Suprapubic skin (tissue), 4 donors: ENCODE measurements at regions not wholly inside any gene's neighbourhood (a gene's known extent, or its start where the extent isn't known, plus 50 kb on each side); places are given as distances from the start of the nearest gene placed in this dataset.
"Not testable (repeated sequence)": the region's sequence is repeated elsewhere in the genome, so short reads cannot be mapped to it uniquely, and the experiment has no call there.

Source experiments
- DNase-seq, 2 donors: peaks; one replicate each; pipeline ENCODE4 v3.0.0-alpha.2; 2019; ENCODE audit warnings: low spot score in 2 of 2
- H3K27ac ChIP-seq: fragments of 200-600 bp; sonication (generic); one replicate; pipeline ENCODE4 v1.5.1; 2019
- H3K27me3 ChIP-seq: fragments of 200-600 bp; sonication (generic); one replicate; pipeline ENCODE4 v1.5.1; 2019
- H3K36me3 ChIP-seq: fragments of 200-600 bp; sonication (generic); one replicate; pipeline ENCODE4 v1.5.1; 2019
- H3K4me1 ChIP-seq: fragments of 200-600 bp; sonication (generic); one replicate; pipeline ENCODE4 v1.5.1; 2019
- H3K4me3 ChIP-seq: fragments of 200-600 bp; sonication (generic); one replicate; pipeline ENCODE4 v1.5.1; 2019; ENCODE audit warnings: mild to moderate bottlenecking
- H3K9me3 ChIP-seq: fragments of 200-600 bp; sonication (generic); one replicate; pipeline ENCODE4 v1.5.1; 2019
- CTCF ChIP-seq, 2 donors: fragments of 200-600 bp in 1 of 2; fragments of 450-650 bp in 1 of 2; sonication (generic) in 1 of 2; IDR thresholded peaks; one replicate each; pipeline ENCODE4 v1.5.1; 2016 to 2019; ENCODE audit warnings: antibody characterized with exemption in 2 of 2, mild to moderate bottlenecking in 1 of 2, moderate library complexity in 1 of 2
- EP300 ChIP-seq: sonication (generic); formaldehyde crosslinking; IDR thresholded peaks from one replicate; pipeline ENCODE4 v1.6.1; 2017; ENCODE audit warnings: antibody characterized with exemption
- POLR2A ChIP-seq, 2 donors: fragments of 450-650 bp; IDR thresholded peaks; one replicate each; pipeline ENCODE4 v1.6.1; 2017; ENCODE audit warnings: antibody characterized with exemption in 2 of 2, mild to moderate bottlenecking in 2 of 2, moderate library complexity in 2 of 2
- POLR2AphosphoS5 ChIP-seq, 3 donors: sonication (generic); formaldehyde crosslinking; IDR thresholded peaks; one replicate each; pipeline ENCODE4 v1.6.1; 2017; ENCODE audit warnings: antibody characterized with exemption in 3 of 3
- WGBS: methylation state at CpG from one replicate; pipeline ENCODE4 v1.1.5; 2018; 5-methylcytosine and 5-hydroxymethylcytosine counted together

GRCh38 chrX:122625821-122626220, 558.3 kb upstream of the GRIA3 start:
- DNase-seq = no peak
- Histone ChIP-seq H3K9me3 (no peaks in the 10 kb centered on the region), H3K27me3 (no peaks in the 10 kb centered on the region), H3K36me3 (no peaks in the 10 kb centered on the region), H3K4me1 (no peaks in the 10 kb centered on the region), H3K4me3 (no peak overlapping the region), H3K27ac (no peak overlapping the region)
- TF ChIP-seq POLR2A (IDR thresholded peaks at IDR 0.05) (no peak), CTCF (IDR thresholded peaks at IDR 0.05) (no peak)
- WGBS = 14% methylated on average over 3 of the region's 3 CpGs

GRCh38 chrX:122626871-122627270, 557.2 kb upstream of the GRIA3 start:
- no peak for TF ChIP-seq EP300
- TF ChIP-seq POLR2A (IDR thresholded peaks at IDR 0.05) = no peak
- TF ChIP-seq CTCF (IDR thresholded peaks at IDR 0.05) = no peak
- no peak for TF ChIP-seq POLR2AphosphoS5 (IDR thresholded peaks at IDR 0.05)
- DNase-seq = no peak
- 49% methylated on average over 1 of the region's 1 CpG for WGBS
- Histone ChIP-seq H3K27me3 (no peaks in the 10 kb centered on the region), H3K4me3 (no peak overlapping the region), H3K9me3 (no peaks in the 10 kb centered on the region), H3K27ac (no peak overlapping the region), H3K36me3 (no peaks in the 10 kb centered on the region), H3K4me1 (no peaks in the 10 kb centered on the region)

DNA sequence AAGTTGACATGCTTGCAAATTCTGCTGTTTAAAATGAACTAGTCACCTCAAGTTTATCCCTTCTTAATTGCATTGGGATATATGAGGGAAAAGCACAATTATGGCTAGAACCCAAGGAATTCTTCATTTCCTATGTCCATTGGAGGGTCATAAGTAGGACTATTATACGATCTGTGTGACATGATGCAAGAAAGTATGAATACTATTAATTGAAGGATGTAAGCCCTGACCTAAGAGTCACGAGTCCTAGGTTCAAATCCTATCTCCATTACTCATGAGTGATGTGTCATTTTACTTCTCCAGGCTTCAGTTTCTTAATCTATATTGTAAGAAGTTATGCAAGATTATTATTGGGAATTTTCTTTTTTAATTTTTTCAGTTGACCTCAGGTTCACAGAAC, 542.9 kb upstream of the GRIA3 start:
- no peak for DNase-seq
- no peak overlapping the region for H3K4me3 ChIP-seq
- whole genome bisulfite sequencing = 65% methylated on average over 2 of the region's 2 CpGs
- H3K36me3 ChIP-seq = no peaks in the 10 kb centered on the region
- no peaks in the 10 kb centered on the region for H3K9me3 ChIP-seq
- no peak for TF ChIP-seq POLR2AphosphoS5 (IDR thresholded peaks at IDR 0.05)
- TF ChIP-seq EP300 = no peak
- no peaks in the 10 kb centered on the region for H3K4me1 ChIP-seq
- no peak overlapping the region for H3K27ac ChIP-seq
- H3K27me3 ChIP-seq = no peaks in the 10 kb centered on the region

DNA sequence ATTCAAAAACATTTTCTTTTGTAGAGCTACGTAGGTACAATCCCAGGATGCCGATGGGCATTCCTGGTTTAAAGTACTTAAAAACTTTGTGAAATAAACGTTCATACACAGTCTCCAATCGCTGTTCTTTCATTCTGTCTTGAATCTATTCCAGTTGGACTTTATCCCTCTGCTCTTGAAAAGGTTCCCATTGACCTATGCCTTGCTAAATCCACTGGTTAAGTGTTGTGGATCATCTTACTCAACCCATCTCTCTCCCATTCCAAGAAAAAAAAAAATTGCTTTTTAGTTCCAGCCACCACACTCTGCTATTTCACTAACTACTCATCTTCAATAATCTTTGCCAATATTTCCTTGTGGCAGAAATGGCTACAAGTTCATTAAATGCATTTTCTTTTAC, 542.3 kb upstream of the GRIA3 start:
- Histone ChIP-seq H3K36me3 (no peaks in the 10 kb centered on the region), H3K9me3 (no peaks in the 10 kb centered on the region), H3K27me3 (no peaks in the 10 kb centered on the region), H3K4me3 (no peak overlapping the region), H3K4me1 (no peaks in the 10 kb centered on the region), H3K27ac (no peak overlapping the region)
- TF ChIP-seq EP300 = no peak
- no peak for TF ChIP-seq POLR2AphosphoS5 (IDR thresholded peaks at IDR 0.05)
- no peak for TF ChIP-seq POLR2A (IDR thresholded peaks at IDR 0.05)
- TF ChIP-seq CTCF (IDR thresholded peaks at IDR 0.05) = no peak
- WGBS = 64% methylated on average over 4 of the region's 4 CpGs
- DNase-seq = no peak

- not testable (repeated sequence) for DNase-seq, H3K27ac ChIP-seq
- 77% methylated on average over 8 of the region's 16 CpGs for WGBS
Observed at GRCh38 chrX:122655256-122655655, 528.8 kb upstream of the GRIA3 start.

DNA sequence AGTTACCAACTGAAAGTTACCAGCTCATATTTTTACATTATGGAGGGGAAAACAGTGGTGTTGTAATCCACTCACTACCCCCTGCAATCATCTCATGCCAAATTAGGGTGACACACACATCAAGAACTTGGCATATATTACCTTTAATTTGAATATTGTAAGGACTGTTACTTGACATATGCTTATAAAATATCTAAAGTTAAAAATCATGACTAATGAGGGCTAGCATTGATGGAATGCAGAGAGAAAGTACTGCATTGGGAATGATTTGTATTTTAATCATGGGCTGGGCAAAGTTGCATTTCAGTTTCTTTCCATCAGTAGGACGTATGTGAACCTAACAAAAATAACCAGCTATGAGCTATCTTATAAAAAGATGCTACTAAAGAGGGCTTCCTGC, 517.5 kb upstream of the GRIA3 start:
- no peak overlapping the region for H3K27ac ChIP-seq
- H3K36me3 ChIP-seq = no peaks in the 10 kb centered on the region
- no peaks in the 10 kb centered on the region for H3K9me3 ChIP-seq
- no peak overlapping the region for H3K4me3 ChIP-seq
- DNase-seq = no peak
- WGBS = 45% methylated on average over 1 of the region's 1 CpG
- no peak for TF ChIP-seq POLR2A (IDR thresholded peaks at IDR 0.05)
- no peak for TF ChIP-seq POLR2AphosphoS5 (IDR thresholded peaks at IDR 0.05)
- TF ChIP-seq EP300 = no peak
- no peak for TF ChIP-seq CTCF (IDR thresholded peaks at IDR 0.05)
- no peaks in the 10 kb centered on the region for H3K4me1 ChIP-seq
- H3K27me3 ChIP-seq = no peaks in the 10 kb centered on the region

More at GRCh38 chrX:122655256-122655655, 528.8 kb upstream of the GRIA3 start:
- not testable (repeated sequence) for H3K4me1 ChIP-seq, H3K36me3 ChIP-seq, H3K27me3 ChIP-seq, H3K4me3 ChIP-seq, H3K9me3 ChIP-seq
